Urothelium cell line (cell line): ENCODE measurements at regions not wholly inside any gene's neighbourhood (a gene's known extent, or its start where the extent isn't known, plus 50 kb on each side); places are given as distances from the start of the nearest gene placed in this dataset.

ENCODE experiments used
- DNase-seq: peaks from one replicate; pipeline ENCODE4 v3.0.0; 2011; ENCODE audit warnings: low spot score, mixed read lengths
- FAIRE-seq: peaks from 2 replicates; lab custom pipeline; 2011; peaks lifted over from hg19 to GRCh38; lab: Jason Lieb, UNC

DNA sequence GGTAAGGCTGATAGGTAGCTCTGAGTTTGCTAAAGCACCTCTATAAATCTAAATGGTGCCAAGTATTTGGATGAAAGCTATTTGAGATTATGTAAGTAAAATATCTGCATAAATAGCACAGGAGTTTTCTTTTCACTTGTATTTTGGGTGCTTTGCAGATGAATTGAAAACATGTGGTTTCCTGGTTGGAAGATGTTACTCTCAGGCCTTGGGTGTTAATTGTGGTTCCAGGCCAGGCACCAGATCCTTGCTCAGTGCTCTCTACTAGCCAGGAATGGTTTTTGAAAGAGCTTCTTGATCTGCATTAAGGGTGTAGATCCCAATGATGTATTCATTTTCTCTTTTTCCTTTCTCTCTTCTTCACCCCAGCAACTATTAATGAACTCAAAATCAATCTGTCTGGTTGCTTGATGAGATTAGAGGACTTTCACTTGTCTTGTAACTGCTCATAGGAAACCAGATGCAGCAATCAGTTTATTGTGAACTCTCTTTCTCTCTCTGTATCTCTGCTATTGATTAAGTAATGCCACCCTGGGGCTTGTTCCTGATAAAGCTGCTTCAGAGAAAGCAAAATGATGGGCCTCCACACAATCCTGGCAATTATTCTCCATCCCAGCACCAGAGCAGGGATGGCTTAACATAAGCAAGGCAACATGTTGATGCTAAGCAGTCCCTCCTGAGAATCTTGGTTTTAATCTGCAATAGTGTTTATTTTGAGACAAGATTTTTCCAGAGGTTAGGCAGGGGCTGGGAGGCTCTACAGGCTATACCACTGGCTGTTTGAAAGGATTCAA, 147.0 kb upstream of the NTM start:
- FAIRE-seq: no peak

DNA sequence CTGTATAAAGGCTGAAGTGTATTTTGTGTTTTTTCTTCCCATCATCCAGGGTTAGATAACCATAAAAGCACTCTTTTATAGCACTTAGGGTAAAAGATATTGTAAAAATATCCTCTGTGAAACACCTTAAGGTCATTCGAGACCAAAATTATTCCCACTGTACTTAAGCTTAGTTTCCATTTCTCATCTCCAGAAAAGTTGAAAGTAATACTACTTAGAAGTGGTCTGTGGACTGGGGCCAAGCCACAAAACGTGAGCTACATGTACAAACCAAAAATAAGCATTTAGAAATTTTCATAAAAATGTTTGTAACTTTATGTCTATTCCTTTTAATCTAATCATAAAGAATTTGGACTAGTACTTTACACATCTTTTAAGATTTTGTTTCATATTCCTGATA, 142.0 kb upstream of the NTM start:
- no peak for DNase-seq
- FAIRE-seq: no peak

More for the DNA sequence above, 147.0 kb upstream of the NTM start:
- no peak for DNase-seq

DNA sequence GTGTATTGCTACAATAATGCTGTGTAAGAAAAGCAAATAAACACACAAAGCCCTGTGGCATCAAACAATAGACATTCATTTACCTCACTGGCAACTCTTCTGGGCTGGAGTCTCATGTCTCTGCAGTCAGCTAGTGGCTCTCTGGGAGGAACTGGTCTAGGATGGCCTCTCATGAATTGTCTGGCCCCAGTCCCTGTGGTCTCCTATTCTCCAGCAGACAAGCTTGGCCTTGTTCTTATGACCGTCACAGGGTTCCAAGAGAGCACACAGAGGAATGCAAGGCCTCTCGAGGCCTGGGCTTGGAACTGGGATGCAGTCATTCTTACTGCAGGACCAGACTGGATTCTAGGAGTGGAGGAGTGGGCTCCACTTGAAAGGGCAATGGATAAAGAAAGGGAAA, 141.2 kb upstream of the NTM start:
- FAIRE-seq: no peak
- no peak for DNase-seq

DNA sequence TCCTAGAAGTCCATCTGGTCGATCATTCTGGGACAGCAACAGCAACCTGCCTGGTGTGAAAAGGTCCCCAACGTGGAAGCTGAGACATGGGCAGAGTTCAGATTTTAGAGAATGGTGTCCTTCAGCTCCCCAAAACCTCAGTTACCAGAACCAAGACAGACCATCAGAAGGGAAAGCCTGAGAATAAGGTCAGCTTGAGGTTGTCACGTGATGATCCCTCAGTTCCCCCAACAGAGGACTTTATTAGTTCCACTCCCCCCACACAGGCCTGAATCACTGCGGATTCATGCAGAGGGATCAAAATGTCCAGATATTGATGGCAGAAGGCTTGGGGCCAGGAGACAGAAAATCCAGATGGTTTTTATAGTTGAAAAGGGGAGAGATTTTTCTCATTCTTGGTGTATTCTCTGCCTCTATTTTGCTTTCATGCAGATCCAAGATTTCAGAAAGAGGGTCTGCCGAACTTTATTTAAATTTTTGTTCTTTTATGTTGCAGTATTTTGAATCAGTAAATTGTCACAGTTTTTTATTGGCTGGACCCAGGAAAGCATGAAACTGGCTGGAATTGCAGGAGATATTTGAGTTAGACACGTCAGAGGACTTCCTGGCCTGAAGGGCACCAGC, 139.0 kb upstream of the NTM start:
- no peak for FAIRE-seq
- no peak for DNase-seq

DNA sequence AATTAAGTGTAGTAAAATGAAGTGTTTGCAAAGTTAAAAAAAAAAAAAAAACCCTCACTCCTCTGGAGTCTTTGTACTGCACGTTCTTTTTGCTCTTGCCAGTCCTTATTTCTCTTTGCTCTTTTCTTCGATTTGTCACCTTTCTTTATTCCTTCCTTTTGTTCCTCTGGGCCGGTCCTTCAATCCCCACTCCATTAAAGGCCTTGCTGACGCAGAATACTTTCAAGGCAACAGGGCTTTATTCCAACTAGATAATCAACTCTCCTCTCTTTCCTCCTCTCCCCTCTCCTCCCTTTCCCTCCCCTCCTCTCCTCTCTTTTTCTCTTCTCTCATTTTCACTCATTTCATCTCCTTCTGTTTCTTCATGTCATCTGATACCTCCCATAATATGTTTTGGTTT, 138.2 kb upstream of the NTM start:
- FAIRE-seq (no peak), DNase-seq (no peak)

DNA sequence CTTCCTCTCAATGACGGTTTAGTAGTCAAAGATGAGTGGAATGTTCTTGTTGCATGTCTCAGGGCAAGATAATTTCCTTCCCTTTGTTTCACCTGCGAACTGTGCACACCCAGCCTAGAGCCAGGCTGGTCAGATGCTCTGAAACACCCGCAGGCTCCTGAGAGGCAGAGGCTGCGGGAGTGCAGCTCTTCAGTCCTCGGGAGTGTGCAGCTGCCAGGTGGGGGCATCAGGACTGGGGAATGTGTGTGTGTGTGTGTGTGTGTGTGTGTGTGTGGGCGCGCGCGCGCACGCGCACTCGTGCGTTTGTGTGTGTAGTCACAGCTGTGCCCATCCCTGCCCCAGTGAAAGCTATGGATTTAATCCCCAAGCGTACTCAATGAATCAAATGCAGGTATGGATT, 136.2 kb upstream of the NTM start:
- DNase-seq (no peak), FAIRE-seq (no peak)

DNA sequence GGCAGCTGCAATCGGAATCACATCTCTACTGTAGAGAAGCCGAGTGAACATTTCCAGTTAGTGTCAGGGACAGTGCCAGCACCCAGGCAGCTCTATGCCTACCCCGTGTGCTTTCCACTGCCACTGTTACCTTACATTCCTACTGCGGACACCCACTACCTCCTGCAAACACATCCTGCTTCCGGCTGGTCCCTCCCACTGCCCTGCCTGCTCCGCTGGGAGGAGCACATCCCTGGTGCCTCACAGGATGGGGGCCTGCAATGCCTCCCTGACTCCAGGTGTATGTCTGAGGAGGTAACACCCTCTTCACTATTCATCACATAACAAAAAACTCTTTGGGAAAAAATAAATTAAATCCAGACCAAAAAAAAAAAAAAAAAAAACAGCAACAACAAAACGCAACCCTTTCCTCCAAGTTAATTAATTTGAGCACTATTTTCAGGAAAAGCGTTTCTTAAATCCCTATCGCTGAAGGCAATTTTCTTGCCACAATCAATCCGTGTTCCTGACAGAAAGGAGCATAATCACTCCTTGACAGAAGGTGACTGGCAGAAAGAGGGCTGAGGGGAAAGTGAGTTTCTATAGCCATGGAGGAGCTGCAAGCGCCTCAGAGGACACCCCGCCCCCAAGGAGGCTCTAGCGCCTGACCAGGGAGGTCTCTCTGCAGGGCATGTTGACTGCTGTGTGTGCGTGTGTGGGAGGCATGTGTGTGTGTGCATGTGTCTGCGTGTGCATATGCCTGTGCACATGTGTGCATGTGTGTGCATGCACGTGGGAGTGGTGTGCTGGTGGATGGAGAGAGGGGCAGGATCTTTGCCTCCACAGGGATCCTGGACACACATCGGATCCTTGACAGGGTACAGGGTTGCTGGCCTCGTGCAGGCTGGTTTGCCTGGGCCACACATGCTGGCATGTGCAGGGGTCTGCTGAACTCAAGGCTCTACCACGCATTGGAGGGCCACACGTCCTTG, 134.8 kb upstream of the NTM start:
- FAIRE-seq: no peak
- no peak for DNase-seq

DNA sequence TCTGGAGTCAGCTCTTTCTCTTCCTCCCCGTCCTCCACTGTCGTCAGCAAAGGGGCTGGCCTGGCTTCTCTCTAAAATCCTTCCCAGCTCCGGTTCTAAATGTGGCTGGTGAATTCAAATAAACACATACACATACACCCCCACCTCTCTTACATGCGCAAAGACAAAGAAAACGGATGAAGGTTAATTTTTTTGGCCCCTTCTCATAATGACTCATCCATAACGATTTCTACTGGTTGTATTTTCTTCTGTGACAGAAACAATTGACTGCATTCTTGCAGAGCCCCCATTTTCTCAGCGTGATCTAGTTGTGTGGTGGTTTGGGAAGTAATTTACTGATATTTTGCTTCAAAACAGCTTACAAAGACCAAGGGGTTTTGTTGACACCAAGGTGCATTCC, 130.0 kb upstream of the NTM start:
- DNase-seq (no peak), FAIRE-seq (no peak)

DNA sequence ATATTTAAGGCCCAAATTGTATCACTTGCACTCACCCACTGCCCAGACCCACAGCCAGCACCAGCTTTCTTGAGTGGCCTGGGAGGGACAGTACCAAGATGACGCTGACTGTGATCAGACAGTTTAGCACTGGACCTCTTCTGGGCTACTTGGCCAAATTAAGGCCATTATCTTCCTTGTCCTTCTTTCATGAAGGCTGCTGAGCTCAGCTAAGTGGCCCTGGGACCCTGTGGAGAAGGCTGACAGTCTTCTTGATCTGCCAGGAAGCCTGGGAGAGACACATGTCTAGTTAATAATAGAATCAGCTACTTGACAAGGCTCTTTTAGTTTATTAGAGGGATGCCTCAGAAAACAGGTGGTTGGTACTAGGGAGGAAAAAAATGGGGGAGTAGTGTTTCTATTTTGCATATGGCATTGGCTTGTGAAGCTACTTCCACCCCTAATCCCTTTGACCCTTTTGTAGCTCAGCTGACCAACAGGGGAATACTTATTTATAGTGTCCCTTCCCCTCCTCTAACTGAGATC, 127.9 kb upstream of the NTM start:
- FAIRE-seq: no peak
- no peak for DNase-seq

DNA sequence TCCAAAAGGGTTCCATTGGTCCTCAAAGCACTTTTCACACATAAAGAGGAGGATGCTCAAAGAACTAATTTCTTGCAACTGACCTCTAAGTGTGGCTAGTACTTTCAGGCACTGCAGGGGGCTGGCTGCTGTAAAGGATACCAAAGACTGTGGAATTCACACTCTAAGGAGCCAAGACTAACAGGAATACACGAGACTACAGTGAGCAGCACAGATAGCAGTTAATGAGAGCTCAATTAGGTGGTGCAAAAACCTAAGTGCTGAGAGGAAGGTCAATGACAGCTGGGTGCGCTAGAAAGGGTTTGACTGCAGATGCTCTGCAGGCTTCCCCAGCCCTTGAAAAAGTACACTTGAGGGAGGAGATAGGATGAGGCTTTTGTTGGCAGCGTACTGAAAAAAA, 124.3 kb upstream of the NTM start:
- no peak for FAIRE-seq
- no peak for DNase-seq

DNA sequence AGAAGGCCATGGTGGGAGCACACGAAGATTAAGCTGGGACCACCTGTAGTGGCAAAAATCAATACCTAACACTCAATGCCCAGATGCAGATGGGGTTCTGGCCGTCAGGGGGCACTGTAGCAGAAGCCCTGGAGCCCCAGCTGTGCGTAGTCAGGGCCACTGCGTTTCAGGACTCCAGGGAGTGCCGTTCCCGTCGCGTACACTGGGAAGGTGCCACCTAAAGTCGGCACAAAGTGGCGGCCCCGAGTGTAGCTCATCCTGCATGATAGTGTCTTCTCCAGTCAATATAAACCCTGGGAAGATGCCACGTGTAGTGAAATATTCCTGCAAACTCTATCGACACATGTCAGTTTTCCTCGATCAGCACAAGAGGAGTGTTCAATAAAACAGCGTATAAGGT, 123.8 kb upstream of the NTM start:
- no peak for FAIRE-seq
- DNase-seq: no peak

DNA sequence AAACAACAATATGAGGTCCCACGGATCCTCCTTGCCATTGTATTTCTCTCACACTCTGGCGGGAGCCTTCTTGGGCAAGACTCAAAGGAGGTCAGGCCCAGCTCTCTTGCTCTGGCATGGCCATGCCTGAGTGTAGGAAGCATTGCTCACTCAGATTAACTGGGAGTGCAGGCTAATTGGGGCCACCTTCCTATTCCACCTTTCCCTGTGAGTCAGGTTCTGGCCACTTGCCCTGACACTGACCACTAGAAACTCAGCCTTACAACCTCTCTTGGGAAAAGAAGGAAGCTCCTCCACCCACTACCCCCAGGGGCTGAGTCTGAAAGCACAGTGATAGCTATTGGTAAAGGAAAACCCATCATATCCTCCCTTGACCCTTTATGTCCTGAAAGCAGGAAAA, 121.8 kb upstream of the NTM start:
- FAIRE-seq: no peak
- DNase-seq: no peak

DNA sequence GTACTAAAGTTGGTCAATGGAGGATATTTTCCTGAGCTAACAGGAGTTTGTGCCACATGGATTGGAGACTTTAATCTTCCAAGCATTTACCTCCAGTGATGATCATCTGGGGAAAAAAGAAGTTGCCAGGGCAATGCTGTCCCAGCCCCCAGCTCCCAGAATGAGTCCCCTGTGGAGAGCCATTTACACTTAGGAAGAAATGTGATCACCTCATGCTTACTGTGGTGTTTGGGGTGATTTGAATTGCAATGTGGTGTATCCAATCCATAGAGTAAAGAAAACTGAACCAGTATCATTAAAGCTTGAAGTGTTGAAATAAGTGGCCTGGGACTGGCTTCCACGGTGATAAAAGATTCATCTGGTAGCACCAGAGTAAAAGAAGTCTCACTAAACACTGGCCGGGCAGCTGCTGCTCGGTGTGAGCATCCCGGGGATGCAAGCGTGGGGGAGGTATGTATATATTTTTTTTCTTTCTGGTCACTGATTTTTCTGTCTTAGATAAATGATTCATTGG, 117.2 kb upstream of the NTM start:
- FAIRE-seq: no peak
- DNase-seq: no peak

DNA sequence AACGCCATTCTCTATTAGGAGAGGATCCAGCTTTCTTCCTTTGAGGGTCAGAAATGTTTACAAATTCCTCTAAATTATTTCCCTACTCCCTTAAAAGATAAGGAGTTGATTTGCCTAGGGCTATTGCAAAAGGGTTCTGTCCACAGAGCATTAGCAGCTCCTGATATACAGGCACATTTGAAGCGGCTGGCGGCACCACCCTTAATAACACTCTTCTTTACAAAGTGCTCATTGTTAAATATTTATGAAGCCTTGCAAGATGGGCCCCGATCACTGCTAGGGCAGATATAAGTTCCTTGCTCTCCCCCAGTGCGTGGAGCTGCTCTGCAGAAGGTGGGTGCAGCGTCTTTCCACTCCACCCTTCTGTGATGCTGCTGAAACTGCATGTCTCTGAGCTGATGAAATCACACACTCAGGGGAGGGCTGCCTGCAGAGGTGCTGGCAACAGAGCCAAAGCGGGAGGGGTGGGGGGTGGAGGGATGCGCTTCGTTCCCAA, 116.7 kb upstream of the NTM start:
- FAIRE-seq (no peak), DNase-seq (no peak)

DNA sequence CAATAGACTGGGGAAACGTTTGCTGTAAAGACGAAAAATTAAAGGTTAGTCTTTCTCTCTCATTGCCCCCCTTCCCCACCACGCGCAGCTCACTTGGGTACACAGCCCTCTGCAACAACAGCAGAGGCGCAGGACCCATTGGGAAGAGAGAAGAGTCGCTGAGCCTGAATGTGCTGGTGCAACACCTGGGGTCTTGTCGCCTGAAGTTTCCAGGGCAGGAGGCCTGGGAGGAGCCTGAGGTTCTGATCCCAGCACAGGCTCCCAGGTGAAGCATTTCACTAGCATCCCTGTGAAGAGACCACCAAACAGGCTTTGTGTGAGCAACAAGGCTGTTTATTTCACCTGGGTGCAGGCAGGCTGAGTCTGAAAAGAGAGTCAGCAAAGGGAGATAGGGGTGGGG, 116.2 kb upstream of the NTM start:
- FAIRE-seq: no peak
- DNase-seq: no peak

DNA sequence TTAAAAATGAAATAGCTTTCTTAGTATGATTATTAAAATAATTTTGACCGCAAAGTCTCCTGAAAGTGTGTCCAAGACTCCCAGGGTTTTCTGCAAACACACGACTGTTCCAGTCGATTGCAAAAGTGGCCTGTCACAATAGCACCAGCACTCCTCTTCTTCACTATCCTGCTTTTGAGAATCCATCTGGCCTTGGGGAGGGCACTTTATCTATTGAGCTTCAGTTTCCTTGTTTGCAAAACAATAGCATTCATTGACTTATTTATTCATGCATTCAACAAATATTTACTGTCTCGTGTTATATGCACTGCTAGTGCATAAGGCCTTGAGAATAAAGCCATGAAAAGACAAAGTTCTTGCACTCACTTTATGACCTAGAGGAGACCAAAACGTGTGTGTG, 96.2 kb upstream of the NTM start:
- FAIRE-seq: no peak
- DNase-seq: no peak

DNA sequence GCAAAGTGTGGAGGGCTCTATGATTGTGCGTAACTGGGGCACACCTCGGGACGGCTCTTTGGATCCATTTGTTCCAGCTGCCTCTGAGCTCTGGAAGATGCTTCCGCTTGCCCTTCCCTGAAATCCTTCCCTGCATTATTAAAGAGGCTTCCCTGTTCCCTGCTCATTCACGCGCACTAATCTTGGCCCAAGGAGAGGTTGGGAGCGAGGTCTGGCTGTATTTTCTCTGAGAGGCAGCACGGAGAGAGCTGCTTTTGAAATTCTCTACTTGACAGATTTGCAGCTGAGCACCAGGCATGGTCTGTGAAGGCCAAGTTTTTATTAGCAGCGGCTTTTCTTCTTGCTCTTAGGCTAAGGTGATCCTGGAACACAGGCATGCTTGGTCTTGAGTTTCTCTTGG, 94.8 kb upstream of the NTM start:
- DNase-seq (no peak), FAIRE-seq (no peak)

DNA sequence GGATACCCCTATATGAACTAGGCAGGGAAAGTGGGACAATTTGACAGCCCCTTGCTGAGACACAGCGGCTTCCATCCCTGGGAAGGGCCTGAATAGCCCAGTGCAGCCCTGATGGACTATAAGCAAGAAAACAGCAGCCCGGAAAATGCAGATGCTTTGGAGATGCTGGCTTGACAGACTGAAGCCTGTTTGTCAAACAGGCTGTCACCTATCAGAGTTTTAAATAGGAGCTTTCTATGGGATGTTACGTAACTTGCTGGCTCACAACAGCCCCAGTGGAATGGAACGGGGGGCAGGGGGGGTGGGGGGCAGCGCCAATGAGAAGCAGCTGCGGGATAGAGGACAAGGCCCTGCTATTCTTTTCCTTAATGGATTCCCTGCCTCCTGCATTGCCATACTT, 91.9 kb upstream of the NTM start:
- FAIRE-seq: no peak
- no peak for DNase-seq

DNA sequence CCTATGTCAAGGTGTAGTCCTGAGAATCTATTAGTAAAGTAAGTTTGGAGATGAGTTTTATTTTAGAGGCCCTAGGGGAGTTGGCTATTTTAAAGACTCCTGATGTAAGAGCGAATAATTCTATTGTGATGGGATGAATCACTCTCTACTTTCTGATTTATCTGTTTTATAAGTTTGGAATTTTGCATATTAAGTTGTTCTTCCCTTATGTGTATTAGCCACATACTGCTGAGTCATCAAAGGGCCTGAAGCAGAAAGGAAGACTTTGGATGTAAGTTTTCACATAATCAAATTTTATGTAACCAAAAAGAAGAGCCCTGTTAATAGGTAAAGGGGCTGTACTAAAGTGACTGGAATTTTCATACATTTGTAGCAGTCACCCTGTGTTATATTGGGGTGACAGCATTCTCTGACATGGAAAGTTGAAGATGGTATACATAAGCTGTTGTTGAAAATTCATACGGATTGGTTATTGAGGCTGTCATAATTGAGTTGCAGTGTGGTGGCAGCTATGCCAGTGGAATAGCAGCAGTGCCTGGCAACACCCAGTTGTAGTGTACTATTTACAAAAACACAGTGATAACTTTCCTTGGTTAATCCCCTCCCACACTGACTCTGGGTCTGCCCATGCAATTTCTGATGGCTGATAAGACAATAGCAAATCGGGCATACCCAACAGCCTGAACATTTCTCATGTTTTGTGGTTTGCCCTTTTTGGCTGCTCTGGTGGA, 90.6 kb upstream of the NTM start:
- FAIRE-seq: no peak

DNA sequence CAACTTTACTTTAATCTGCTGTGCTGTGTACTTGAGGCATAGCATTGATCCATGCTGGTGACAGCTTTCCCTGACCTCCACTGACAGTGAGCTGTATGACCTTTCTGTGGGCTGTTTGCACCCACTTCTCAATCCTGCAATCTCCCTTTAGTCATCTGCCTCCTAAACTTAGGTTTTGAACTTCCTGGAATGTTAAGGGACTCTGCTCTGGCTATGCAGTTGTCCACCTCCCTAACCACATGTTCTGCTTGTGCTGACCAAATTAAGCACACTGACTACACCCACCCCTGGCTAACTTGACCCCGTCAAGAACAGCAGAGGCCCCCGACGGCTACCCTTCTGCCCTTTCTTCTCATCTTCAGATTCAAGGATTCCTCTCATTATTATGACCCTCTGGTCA, 89.1 kb upstream of the NTM start:
- FAIRE-seq (no peak), DNase-seq (no peak)

More for the DNA sequence above, 90.6 kb upstream of the NTM start:
- no peak for DNase-seq
